HFFc6 (cell line): ENCODE measurements at regions not wholly inside any gene's neighbourhood (a gene's known extent, or its start where the extent isn't known, plus 50 kb on each side); places are given as distances from the start of the nearest gene placed in this dataset.
"Not testable (repeated sequence)": the region's sequence is repeated elsewhere in the genome, so short reads cannot be mapped to it uniquely, and the experiment has no call there.

Source experiments
- DNase-seq: peaks from one replicate; pipeline ENCODE4 v3.0.0-alpha.2; 2018
- H3K27ac Mint-ChIP-seq: 2 replicates; pipeline ENCODE4 v1.8.0; 2020; ENCODE audit warnings: mild to moderate bottlenecking, mixed read lengths
- H3K27me3 Mint-ChIP-seq: 2 replicates; pipeline ENCODE4 v1.8.0; 2021; ENCODE audit warnings: mild to moderate bottlenecking, moderate library complexity, mixed read lengths; ENCODE audit not compliant: insufficient read depth
- H3K36me3 Mint-ChIP-seq: 2 replicates; pipeline ENCODE4 v1.8.0; 2021; ENCODE audit warnings: low read depth, mixed read lengths
- H3K4me1 Mint-ChIP-seq: 2 replicates; pipeline ENCODE4 v1.8.0; 2020; ENCODE audit warnings: low read depth, mixed read lengths
- H3K4me3 Mint-ChIP-seq: 2 replicates; pipeline ENCODE4 v1.8.0; 2020; ENCODE audit warnings: mild to moderate bottlenecking, moderate library complexity, mixed read lengths
- H3K9me3 Mint-ChIP-seq: 2 replicates; pipeline ENCODE4 v1.8.0; 2020; ENCODE audit warnings: mild to moderate bottlenecking, mixed read lengths
- CTCF ChIP-seq: fragments of 200-600 bp; sonication (generic); IDR thresholded peaks from 2 replicates; pipeline ENCODE4 v1.5.0; 2021; ENCODE audit warnings: antibody characterized with exemption, mild to moderate bottlenecking

- DNase-seq: no peak
- no peak overlapping the region for H3K27ac Mint-ChIP-seq
- no peak for TF ChIP-seq CTCF
- no peak overlapping the region for H3K4me3 Mint-ChIP-seq
- H3K27me3 Mint-ChIP-seq: peaks cover 4% of the 10 kb centered on the region; the same call in 1 of the 2 replicates
- H3K4me1 Mint-ChIP-seq: no peaks in the 10 kb centered on the region
- H3K9me3 Mint-ChIP-seq: peaks cover 37% of the 10 kb centered on the region
- no peaks in the 10 kb centered on the region for H3K36me3 Mint-ChIP-seq
Measured at GRCh38 chr7:69373171-69374043, 224.9 kb upstream of the AUTS2 start.

DNA sequence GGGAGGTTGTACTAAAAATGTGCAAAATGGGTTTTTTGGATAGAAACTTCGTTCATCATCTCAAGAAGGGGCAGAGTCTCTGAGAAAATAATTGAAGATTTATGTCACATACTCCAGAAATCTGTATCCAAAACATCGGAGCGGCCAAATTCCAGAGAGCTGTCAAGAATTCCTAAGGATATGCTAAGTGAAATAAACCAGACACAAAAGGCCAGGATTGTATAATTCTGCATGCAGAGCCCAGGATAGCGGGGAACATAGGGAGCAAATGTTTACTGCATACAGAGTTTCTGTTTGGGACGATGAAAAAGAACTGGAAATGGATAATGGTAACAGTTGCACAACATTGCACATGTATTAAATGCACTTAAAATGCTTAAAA lies 224.2 kb upstream of the AUTS2 start:
- TF ChIP-seq CTCF: no peak
- Mint-ChIP-seq H3K9me3 (peaks cover 43% of the 10 kb centered on the region), H3K27ac (no peak overlapping the region), H3K4me3 (no peak overlapping the region), H3K36me3 (no peaks in the 10 kb centered on the region), H3K4me1 (no peaks in the 10 kb centered on the region), H3K27me3 (peaks cover 4% of the 10 kb centered on the region; the same call in 1 of the 2 replicates)
- DNase-seq: no peak

DNA sequence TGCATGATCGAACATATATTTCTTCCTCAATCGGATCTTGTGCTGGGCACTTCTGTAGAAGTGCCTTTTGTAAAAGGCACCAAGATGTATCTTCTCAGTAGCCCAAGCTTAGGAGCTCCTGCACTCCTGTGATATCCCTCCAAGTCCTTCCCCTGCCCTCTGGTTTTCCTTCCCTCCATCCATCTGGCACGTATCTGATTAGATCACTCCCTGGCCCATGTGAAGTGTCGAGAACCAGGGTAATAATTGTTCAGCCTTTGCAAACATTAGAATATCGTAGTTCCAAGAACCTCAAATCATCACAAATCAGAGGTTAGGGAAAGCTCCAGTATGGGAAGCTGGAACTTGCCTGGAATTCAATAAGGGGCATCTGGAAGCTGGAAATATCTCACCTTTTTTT lies 221.1 kb upstream of the AUTS2 start:
- Mint-ChIP-seq H3K4me1 (no peaks in the 10 kb centered on the region), H3K36me3 (peaks cover 4% of the 10 kb centered on the region; the same call in 1 of the 2 replicates), H3K9me3 (peaks cover 53% of the 10 kb centered on the region), H3K27me3 (peaks cover 6% of the 10 kb centered on the region), H3K4me3 (no peak overlapping the region), H3K27ac (no peak overlapping the region)
- no peak for DNase-seq
- no peak for TF ChIP-seq CTCF

DNA sequence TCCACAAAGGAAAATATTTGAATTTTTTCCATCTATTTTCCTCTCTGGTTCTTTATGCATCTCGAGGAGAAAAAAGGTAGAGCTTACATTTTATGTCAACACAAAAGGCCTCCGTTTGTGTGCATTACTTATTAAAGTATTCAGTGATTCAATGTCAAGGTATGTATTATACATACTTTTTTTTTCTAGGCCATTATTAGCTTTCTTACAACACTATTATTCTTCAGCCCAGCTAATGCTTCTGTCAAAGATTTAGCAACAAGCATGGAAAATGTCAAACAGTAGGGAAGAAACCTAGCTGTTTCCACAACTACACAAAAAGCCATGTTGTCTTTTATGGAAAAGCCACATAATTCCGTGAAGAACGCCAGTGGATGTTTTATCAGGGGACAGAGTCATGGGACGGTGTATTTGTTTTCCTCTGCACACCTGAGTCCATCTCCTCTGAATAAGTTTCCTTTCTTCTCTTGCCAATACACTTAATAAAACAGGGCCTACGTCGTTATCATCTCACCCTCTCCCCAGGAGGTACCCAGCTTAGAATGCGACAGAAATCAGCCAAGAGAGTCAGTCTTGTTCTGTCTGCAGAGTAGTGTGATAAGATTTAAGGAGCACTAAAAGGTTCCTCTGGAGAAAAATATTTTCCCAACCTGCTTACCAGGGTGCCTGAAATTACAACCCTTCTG lies 209.7 kb upstream of the AUTS2 start:
- DNase-seq: no peak
- no peak overlapping the region for H3K4me3 Mint-ChIP-seq
- H3K9me3 Mint-ChIP-seq: peaks cover 55% of the 10 kb centered on the region
- no peaks in the 10 kb centered on the region for H3K27me3 Mint-ChIP-seq
- no peaks in the 10 kb centered on the region; the same call in 1 of the 2 replicates for H3K36me3 Mint-ChIP-seq
- no peaks in the 10 kb centered on the region for H3K4me1 Mint-ChIP-seq
- no peak for TF ChIP-seq CTCF
- no peak overlapping the region for H3K27ac Mint-ChIP-seq

DNA sequence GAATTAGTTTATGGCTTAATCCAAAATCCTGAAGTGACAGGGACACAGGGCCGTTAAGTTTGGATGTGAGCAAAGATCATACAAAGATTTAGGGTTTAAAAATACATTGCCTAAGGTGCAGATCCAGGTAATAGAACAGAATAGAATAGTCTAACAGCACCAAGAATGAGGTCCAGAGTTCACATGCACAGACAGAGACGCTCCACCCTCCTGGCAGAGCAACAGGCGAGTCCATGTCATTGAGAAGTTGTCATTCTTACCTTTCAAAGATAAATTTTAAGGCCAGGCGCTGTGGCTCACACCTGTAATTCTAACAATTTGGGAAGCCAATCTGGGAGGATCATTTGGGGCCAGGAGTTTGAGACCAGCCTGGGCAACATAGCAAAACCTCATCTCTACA lies 209.1 kb upstream of the AUTS2 start:
- H3K4me1 Mint-ChIP-seq: no peaks in the 10 kb centered on the region
- DNase-seq: no peak
- H3K36me3 Mint-ChIP-seq: no peaks in the 10 kb centered on the region; the same call in 1 of the 2 replicates
- H3K27me3 Mint-ChIP-seq: no peaks in the 10 kb centered on the region
- no peak overlapping the region for H3K4me3 Mint-ChIP-seq
- no peak for TF ChIP-seq CTCF
- H3K27ac Mint-ChIP-seq: no peak overlapping the region
- peaks cover 51% of the 10 kb centered on the region for H3K9me3 Mint-ChIP-seq

- not testable (repeated sequence) for DNase-seq, H3K4me3 Mint-ChIP-seq, H3K4me1 Mint-ChIP-seq, H3K36me3 Mint-ChIP-seq, H3K27ac Mint-ChIP-seq, H3K27me3 Mint-ChIP-seq
- H3K9me3 Mint-ChIP-seq: peaks cover 44% of the 10 kb centered on the region
Measured at GRCh38 chr7:69393912-69394311, 204.4 kb upstream of the AUTS2 start.
